ENCODE measurements at regions not wholly inside any gene's neighbourhood (a gene's known extent, or its start where the extent isn't known, plus 50 kb on each side); places are given as distances from the start of the nearest gene placed in this dataset.

- TF ChIP-seq ISL1 (CRISPR knock-in tag; IDR thresholded peaks at IDR 0.05) (no peak), RARB (CRISPR knock-in tag; IDR thresholded peaks at IDR 0.05) (no peak), ESRRG (CRISPR knock-in tag; IDR thresholded peaks at IDR 0.05) (no peak), CSDC2 (CRISPR knock-in tag; IDR thresholded peaks at IDR 0.05) (no peak), ZNF70 (CRISPR knock-in tag; IDR thresholded peaks at IDR 0.05) (no peak), ZNF565 (CRISPR knock-in tag; conservative IDR thresholded peaks at IDR 0.05; ENCODE audit: low read depth) (no peak), OSR1 (CRISPR knock-in tag; IDR thresholded peaks at IDR 0.05) (no peak), TSHZ2 (CRISPR knock-in tag; IDR thresholded peaks at IDR 0.05) (no peak), GLIS3 (CRISPR knock-in tag; IDR thresholded peaks at IDR 0.05) (no peak), TOX (CRISPR knock-in tag; IDR thresholded peaks at IDR 0.05; ENCODE audit: borderline replicate concordance) (no peak), POU6F1 (CRISPR knock-in tag; IDR thresholded peaks at IDR 0.05; ENCODE audit: borderline replicate concordance, low read depth) (no peak), ZNF8 (CRISPR knock-in tag; IDR thresholded peaks at IDR 0.05) (no peak), ZC3H10 (CRISPR knock-in tag; IDR thresholded peaks at IDR 0.05) (no peak), BACH2 (CRISPR knock-in tag; IDR thresholded peaks at IDR 0.05; ENCODE audit: borderline replicate concordance) (no peak), ARNTL (CRISPR knock-in tag; IDR thresholded peaks at IDR 0.05; ENCODE audit: borderline replicate concordance, low read depth) (no peak), SNAI2 (CRISPR knock-in tag; IDR thresholded peaks at IDR 0.05) (no peak), ZFP3 (CRISPR knock-in tag; IDR thresholded peaks at IDR 0.05) (no peak)
- TF ChIP-seq, protein P1, sequence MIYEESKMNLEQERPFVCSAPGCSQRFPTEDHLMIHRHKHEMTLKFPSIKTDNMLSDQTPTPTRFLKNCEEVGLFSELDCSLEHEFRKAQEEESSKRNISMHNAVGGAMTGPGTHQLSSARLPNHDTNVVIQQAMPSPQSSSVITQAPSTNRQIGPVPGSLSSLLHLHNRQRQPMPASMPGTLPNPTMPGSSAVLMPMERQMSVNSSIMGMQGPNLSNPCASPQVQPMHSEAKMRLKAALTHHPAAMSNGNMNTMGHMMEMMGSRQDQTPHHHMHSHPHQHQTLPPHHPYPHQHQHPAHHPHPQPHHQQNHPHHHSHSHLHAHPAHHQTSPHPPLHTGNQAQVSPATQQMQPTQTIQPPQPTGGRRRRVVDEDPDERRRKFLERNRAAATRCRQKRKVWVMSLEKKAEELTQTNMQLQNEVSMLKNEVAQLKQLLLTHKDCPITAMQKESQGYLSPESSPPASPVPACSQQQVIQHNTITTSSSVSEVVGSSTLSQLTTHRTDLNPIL (CRISPR knock-in tag; IDR thresholded peaks at IDR 0.05; ENCODE audit: low read depth) = no peak
- TF ChIP-seq, protein P2, sequence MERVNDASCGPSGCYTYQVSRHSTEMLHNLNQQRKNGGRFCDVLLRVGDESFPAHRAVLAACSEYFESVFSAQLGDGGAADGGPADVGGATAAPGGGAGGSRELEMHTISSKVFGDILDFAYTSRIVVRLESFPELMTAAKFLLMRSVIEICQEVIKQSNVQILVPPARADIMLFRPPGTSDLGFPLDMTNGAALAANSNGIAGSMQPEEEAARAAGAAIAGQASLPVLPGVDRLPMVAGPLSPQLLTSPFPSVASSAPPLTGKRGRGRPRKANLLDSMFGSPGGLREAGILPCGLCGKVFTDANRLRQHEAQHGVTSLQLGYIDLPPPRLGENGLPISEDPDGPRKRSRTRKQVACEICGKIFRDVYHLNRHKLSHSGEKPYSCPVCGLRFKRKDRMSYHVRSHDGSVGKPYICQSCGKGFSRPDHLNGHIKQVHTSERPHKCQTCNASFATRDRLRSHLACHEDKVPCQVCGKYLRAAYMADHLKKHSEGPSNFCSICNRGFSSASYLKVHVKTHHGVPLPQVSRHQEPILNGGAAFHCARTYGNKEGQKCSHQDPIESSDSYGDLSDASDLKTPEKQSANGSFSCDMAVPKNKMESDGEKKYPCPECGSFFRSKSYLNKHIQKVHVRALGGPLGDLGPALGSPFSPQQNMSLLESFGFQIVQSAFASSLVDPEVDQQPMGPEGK (CRISPR knock-in tag; IDR thresholded peaks at IDR 0.05; ENCODE audit: borderline replicate concordance) = no peak
- ATAC-seq = no peak
Observed at GRCh38 chr18:56412951-56413350, 225.4 kb downstream of the TXNL1 start.

GRCh38 chr18:56409736-56410135 is 228.7 kb downstream of the TXNL1 start:
- TF ChIP-seq TSHZ2 (CRISPR knock-in tag; IDR thresholded peaks at IDR 0.05) (no peak), SNAI2 (CRISPR knock-in tag; IDR thresholded peaks at IDR 0.05) (no peak)
- no peak for ATAC-seq

GRCh38 chr18:56407646-56408180 is 230.7 kb downstream of the TXNL1 start:
- no peak for ATAC-seq
- no peak for TF ChIP-seq ESRRG (CRISPR knock-in tag; IDR thresholded peaks at IDR 0.05)
- no peak for TF ChIP-seq ISL1 (CRISPR knock-in tag; IDR thresholded peaks at IDR 0.05)
- no peak for TF ChIP-seq TSHZ2 (CRISPR knock-in tag; IDR thresholded peaks at IDR 0.05)
- TF ChIP-seq, protein P3, sequence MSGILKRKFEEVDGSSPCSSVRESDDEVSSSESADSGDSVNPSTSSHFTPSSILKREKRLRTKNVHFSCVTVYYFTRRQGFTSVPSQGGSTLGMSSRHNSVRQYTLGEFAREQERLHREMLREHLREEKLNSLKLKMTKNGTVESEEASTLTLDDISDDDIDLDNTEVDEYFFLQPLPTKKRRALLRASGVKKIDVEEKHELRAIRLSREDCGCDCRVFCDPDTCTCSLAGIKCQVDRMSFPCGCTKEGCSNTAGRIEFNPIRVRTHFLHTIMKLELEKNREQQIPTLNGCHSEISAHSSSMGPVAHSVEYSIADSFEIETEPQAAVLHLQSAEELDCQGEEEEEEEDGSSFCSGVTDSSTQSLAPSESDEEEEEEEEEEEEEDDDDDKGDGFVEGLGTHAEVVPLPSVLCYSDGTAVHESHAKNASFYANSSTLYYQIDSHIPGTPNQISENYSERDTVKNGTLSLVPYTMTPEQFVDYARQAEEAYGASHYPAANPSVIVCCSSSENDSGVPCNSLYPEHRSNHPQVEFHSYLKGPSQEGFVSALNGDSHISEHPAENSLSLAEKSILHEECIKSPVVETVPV (CRISPR knock-in tag; IDR thresholded peaks at IDR 0.05) = no peak
- TF ChIP-seq, protein P2 (CRISPR knock-in tag; IDR thresholded peaks at IDR 0.05; ENCODE audit: borderline replicate concordance) = no peak
- no peak for TF ChIP-seq CSDC2 (CRISPR knock-in tag; IDR thresholded peaks at IDR 0.05)
- no peak for TF ChIP-seq ZNF8 (CRISPR knock-in tag; IDR thresholded peaks at IDR 0.05)
- TF ChIP-seq SNAI2 (CRISPR knock-in tag; IDR thresholded peaks at IDR 0.05) = no peak
- TF ChIP-seq OSR1 (CRISPR knock-in tag; IDR thresholded peaks at IDR 0.05) = no peak

Data from SK-N-SH treated with all-trans-retinoic acid at 6 μM for 48 hours (cell line).